Loucy (cell line): ENCODE measurements at regions not wholly inside any gene's neighbourhood (a gene's known extent, or its start where the extent isn't known, plus 50 kb on each side); places are given as distances from the start of the nearest gene placed in this dataset.

Source experiments
- H2AFZ ChIP-seq: fragments of 200-600 bp; sonication (generic); 2 replicates; pipeline ENCODE4 v1.6.0; 2016; ENCODE audit warnings: antibody characterized with exemption, mild to moderate bottlenecking, low read length, moderate library complexity
- H3F3A ChIP-seq: fragments of 200-600 bp; 2 replicates; pipeline ENCODE4 v1.6.0; 2016; ENCODE audit warnings: antibody characterized with exemption, low read depth, mild to moderate bottlenecking
- H3K27me3 ChIP-seq: fragments of 200-600 bp; sonication (generic); 2 replicates; pipeline ENCODE4 v1.6.1; 2014; ENCODE audit warnings: low read length, mild to moderate bottlenecking; ENCODE audit not compliant: insufficient read depth, poor library complexity, severe bottlenecking
- H3K36me3 ChIP-seq: fragments of 200-600 bp; sonication (generic); 2 replicates; pipeline ENCODE4 v1.6.1; 2016; ENCODE audit warnings: low read length; ENCODE audit not compliant: insufficient read depth
- H3K4me1 ChIP-seq: fragments of 200-600 bp; sonication (generic); 2 replicates; pipeline ENCODE4 v1.5.1; 2014; ENCODE audit warnings: low read length, mild to moderate bottlenecking; ENCODE audit not compliant: insufficient read depth, poor library complexity, severe bottlenecking
- H3K4me2 ChIP-seq: fragments of 200-600 bp; sonication (generic); 2 replicates; pipeline ENCODE4 v1.6.0; 2014; ENCODE audit warnings: antibody characterized with exemption, low read length, low read depth, mild to moderate bottlenecking; ENCODE audit not compliant: poor library complexity, severe bottlenecking
- H3K4me3 ChIP-seq: fragments of 200-600 bp; sonication (generic); 2 replicates; pipeline ENCODE4 v1.5.1; 2014; ENCODE audit warnings: low read length, mild to moderate bottlenecking, mixed read lengths; ENCODE audit not compliant: poor library complexity, severe bottlenecking
- H3K79me2 ChIP-seq: fragments of 200-600 bp; sonication (generic); 2 replicates; pipeline ENCODE4 v1.6.1; 2014; ENCODE audit warnings: low read length; ENCODE audit not compliant: insufficient read depth
- H3K9ac ChIP-seq: fragments of 200-600 bp; sonication (generic); 2 replicates; pipeline ENCODE4 v1.6.0; 2014; ENCODE audit warnings: mild to moderate bottlenecking, low read depth, low read length, moderate library complexity; ENCODE audit not compliant: poor library complexity, severe bottlenecking
- H3K9me2 ChIP-seq: fragments of 200-600 bp; sonication (generic); replicated peaks from 2 replicates; pipeline ENCODE4 v1.6.1; 2016; ENCODE audit warnings: low read depth, low read length, mixed read lengths
- H3K9me3 ChIP-seq: fragments of 200-600 bp; sonication (generic); 2 replicates; pipeline ENCODE4 v1.6.1; 2014; ENCODE audit warnings: mild to moderate bottlenecking, antibody characterized with exemption, low read length, low read depth; ENCODE audit not compliant: insufficient read depth
- H4K20me1 ChIP-seq: fragments of 200-600 bp; sonication (generic); 2 replicates; pipeline ENCODE4 v1.6.0; 2014; ENCODE audit warnings: antibody characterized with exemption, low read length, mild to moderate bottlenecking; ENCODE audit not compliant: insufficient read depth, poor library complexity, severe bottlenecking
- CTCF ChIP-seq: fragments of 200-600 bp; sonication (generic); conservative IDR thresholded peaks from 2 replicates; pipeline ENCODE4 v1.5.1; 2014; ENCODE audit warnings: mild to moderate bottlenecking, antibody characterized with exemption, low read length
- EZH2phosphoT487 ChIP-seq: fragments of 200-600 bp; IDR thresholded peaks from 2 replicates; pipeline ENCODE4 v1.6.1; 2018; ENCODE audit warnings: antibody characterized with exemption, mild to moderate bottlenecking, moderate library complexity, borderline replicate concordance

GRCh38 chr6:65780691-65781090 lies 73.7 kb upstream of the EYS start:
- TF ChIP-seq EZH2phosphoT487 (no peak), CTCF (no peak)
- no peak overlapping the region for H3K9ac ChIP-seq
- no peak overlapping the region for H3K4me3 ChIP-seq
- H3K9me3 ChIP-seq = no peaks in the 10 kb centered on the region
- H2AFZ ChIP-seq = no peak overlapping the region
- no peaks in the 10 kb centered on the region for H3K4me1 ChIP-seq
- H3K4me2 ChIP-seq = no peak overlapping the region
- no peaks in the 10 kb centered on the region for H3K9me2 ChIP-seq
- H3F3A ChIP-seq = no peaks in the 10 kb centered on the region
- no peaks in the 10 kb centered on the region for H3K79me2 ChIP-seq
- H3K27me3 ChIP-seq = no peaks in the 10 kb centered on the region
- no peaks in the 10 kb centered on the region for H4K20me1 ChIP-seq
- no peaks in the 10 kb centered on the region for H3K36me3 ChIP-seq

GRCh38 chr6:65776332-65776731 lies 69.3 kb upstream of the EYS start:
- H2AFZ ChIP-seq = no peak overlapping the region

GRCh38 chr6:65771946-65772345 lies 64.9 kb upstream of the EYS start:
- no peaks in the 10 kb centered on the region for H3K79me2 ChIP-seq
- no peak overlapping the region for H2AFZ ChIP-seq
- no peaks in the 10 kb centered on the region for H3F3A ChIP-seq
- H3K4me3 ChIP-seq = no peak overlapping the region
- H3K27me3 ChIP-seq = no peaks in the 10 kb centered on the region
- TF ChIP-seq CTCF = no peak
- no peak for TF ChIP-seq EZH2phosphoT487
- no peaks in the 10 kb centered on the region for H3K9me2 ChIP-seq
- no peak overlapping the region for H3K4me2 ChIP-seq
- no peaks in the 10 kb centered on the region for H3K4me1 ChIP-seq
- no peaks in the 10 kb centered on the region for H4K20me1 ChIP-seq
- no peaks in the 10 kb centered on the region for H3K36me3 ChIP-seq
- no peak overlapping the region for H3K9ac ChIP-seq
- H3K9me3 ChIP-seq = no peaks in the 10 kb centered on the region

More at GRCh38 chr6:65776332-65776731, 69.3 kb upstream of the EYS start:
- Histone ChIP-seq H3K4me3 (no peak overlapping the region), H3K36me3 (no peaks in the 10 kb centered on the region), H3K9me3 (no peaks in the 10 kb centered on the region), H3K9me2 (no peaks in the 10 kb centered on the region), H3K9ac (no peak overlapping the region), H3K79me2 (no peaks in the 10 kb centered on the region), H3F3A (no peaks in the 10 kb centered on the region), H3K27me3 (no peaks in the 10 kb centered on the region), H3K4me2 (no peak overlapping the region), H3K4me1 (no peaks in the 10 kb centered on the region), H4K20me1 (no peaks in the 10 kb centered on the region)
- TF ChIP-seq EZH2phosphoT487 = no peak
- no peak for TF ChIP-seq CTCF
